HEK293 (cell line): ENCODE measurements at regions not wholly inside any gene's neighbourhood (a gene's known extent, or its start where the extent isn't known, plus 50 kb on each side); places are given as distances from the start of the nearest gene placed in this dataset.

ENCODE experiments used
- CTCF ChIA-PET: fragments of 350-600 bp; formaldehyde crosslinking; extraction: SDS; loops from one replicate; lab custom pipeline; 2021; ENCODE audit warnings: antibody characterized with exemption; lab: Yijun Ruan, JAX
- POLR2A ChIA-PET: fragments of 300-600 bp; formaldehyde crosslinking; extraction: SDS; loops from one replicate; lab custom pipeline; 2020; ENCODE audit warnings: antibody characterized with exemption, inconsistent platforms; lab: Yijun Ruan, JAX
- H3K27ac ChIP-seq: fragments of 200-500 bp; sonication (Bioruptor generic); 2 replicates; pipeline ENCODE4 v1.5.1; 2014; ENCODE audit warnings: low read depth, low read length, control low read depth, inconsistent platforms; ENCODE audit errors: extremely low read depth
- H3K36me3 ChIP-seq, 2 experiments: fragments of 200-500 bp in 1 of 2; sonication (Bioruptor generic) in 1 of 2; 1 replicate in 1 of 2; 2 replicates in 1 of 2; pipeline ENCODE4 v1.5.1; 2014 to 2017; ENCODE audit warnings: inconsistent platforms in 2 of 2, low read length in 2 of 2; ENCODE audit not compliant: control insufficient read depth in 2 of 2, insufficient read depth in 1 of 2
- H3K4me1 ChIP-seq: fragments of 200-500 bp; sonication (Bioruptor generic); 2 replicates; pipeline ENCODE4 v1.5.1; 2014; ENCODE audit warnings: mild to moderate bottlenecking, low read length, inconsistent platforms; ENCODE audit not compliant: control insufficient read depth, insufficient read depth
- H3K4me3 ChIP-seq: 2 replicates; pipeline ENCODE4 v1.5.1; 2011; ENCODE audit warnings: low read depth, mild to moderate bottlenecking, control low read depth, low read length, moderate library complexity
- H3K9me3 ChIP-seq: fragments of 200-500 bp; sonication (Bioruptor generic); 2 replicates; pipeline ENCODE4 v1.5.1; 2014; ENCODE audit warnings: low read depth, low read length, inconsistent platforms; ENCODE audit not compliant: control insufficient read depth, insufficient read depth
- BCL11B ChIP-seq: fragments of 450-650 bp; formaldehyde crosslinking; IDR thresholded peaks from 2 replicates; pipeline ENCODE4 v1.5.1; 2016; ENCODE audit warnings: low read depth, missing biosample characterization, missing genetic modification characterization
- EGR2 ChIP-seq: fragments of 450-650 bp; formaldehyde crosslinking; IDR thresholded peaks from 2 replicates; pipeline ENCODE4 v1.5.1; 2016; ENCODE audit warnings: low read depth, missing biosample characterization, missing genetic modification characterization
- KLF10 ChIP-seq: fragments of 450-650 bp; IDR thresholded peaks from 2 replicates; pipeline ENCODE4 v1.5.1; 2018; ENCODE audit warnings: missing biosample characterization, mild to moderate bottlenecking, missing genetic modification characterization
- KLF16 ChIP-seq: fragments of 450-650 bp; formaldehyde crosslinking; IDR thresholded peaks from 2 replicates; pipeline ENCODE4 v1.5.1; 2017; ENCODE audit warnings: missing biosample characterization, missing genetic modification characterization
- MEIS1 ChIP-seq: sonication (generic); formaldehyde crosslinking; IDR thresholded peaks from 2 replicates; pipeline ENCODE4 v1.8.1; 2022; ENCODE audit warnings: missing genetic modification reagents, mild to moderate bottlenecking, borderline replicate concordance
- OSR2 ChIP-seq: fragments of 450-650 bp; formaldehyde crosslinking; IDR thresholded peaks from 2 replicates; pipeline ENCODE4 v1.5.1; 2016; ENCODE audit warnings: missing biosample characterization, missing genetic modification characterization
- SCRT2 ChIP-seq: fragments of 450-650 bp; formaldehyde crosslinking; IDR thresholded peaks from 2 replicates; pipeline ENCODE4 v1.5.1; 2016; ENCODE audit warnings: missing biosample characterization, missing genetic modification characterization
- ZBTB8A ChIP-seq: fragments of 450-650 bp; formaldehyde crosslinking; IDR thresholded peaks from 2 replicates; pipeline ENCODE4 v1.5.1; 2016; ENCODE audit warnings: missing biosample characterization, missing genetic modification characterization
- ZFHX2 ChIP-seq: fragments of 450-650 bp; formaldehyde crosslinking; conservative IDR thresholded peaks from 2 replicates; pipeline ENCODE4 v1.5.1; 2016; ENCODE audit warnings: missing biosample characterization, missing genetic modification characterization
- ZNF133 ChIP-seq: fragments of 450-650 bp; formaldehyde crosslinking; IDR thresholded peaks from 2 replicates; pipeline ENCODE4 v1.5.1; 2016; ENCODE audit warnings: missing biosample characterization, missing genetic modification characterization
- ZNF138 ChIP-seq: fragments of 450-650 bp; formaldehyde crosslinking; IDR thresholded peaks from 2 replicates; pipeline ENCODE4 v1.5.1; 2016; ENCODE audit warnings: missing biosample characterization, missing genetic modification characterization, borderline replicate concordance
- ZNF174 ChIP-seq: fragments of 450-650 bp; formaldehyde crosslinking; IDR thresholded peaks from 2 replicates; pipeline ENCODE4 v1.5.0; 2017; ENCODE audit warnings: missing biosample characterization, mild to moderate bottlenecking, missing genetic modification characterization
- ZNF221 ChIP-seq: fragments of 450-650 bp; formaldehyde crosslinking; IDR thresholded peaks from 2 replicates; pipeline ENCODE4 v1.5.1; 2017; ENCODE audit warnings: missing biosample characterization, missing genetic modification characterization, borderline replicate concordance
- ZNF223 ChIP-seq: fragments of 450-650 bp; formaldehyde crosslinking; IDR thresholded peaks from 2 replicates; pipeline ENCODE4 v1.5.1; 2016; ENCODE audit warnings: missing biosample characterization, missing genetic modification characterization
- ZNF394 ChIP-seq: fragments of 450-650 bp; formaldehyde crosslinking; IDR thresholded peaks from 2 replicates; pipeline ENCODE4 v1.5.1; 2016; ENCODE audit warnings: missing biosample characterization, missing genetic modification characterization, mild to moderate bottlenecking, moderate library complexity, borderline replicate concordance
- ZNF423 ChIP-seq: fragments of 450-650 bp; formaldehyde crosslinking; IDR thresholded peaks from 2 replicates; pipeline ENCODE4 v1.5.1; 2016; ENCODE audit warnings: missing biosample characterization, missing genetic modification characterization
- ZNF571 ChIP-seq: fragments of 450-650 bp; formaldehyde crosslinking; IDR thresholded peaks from 2 replicates; pipeline ENCODE4 v1.5.0; 2017; ENCODE audit warnings: missing biosample characterization, missing genetic modification characterization
- ZNF585B ChIP-seq: fragments of 450-650 bp; formaldehyde crosslinking; IDR thresholded peaks from 2 replicates; pipeline ENCODE4 v1.5.1; 2016; ENCODE audit warnings: missing biosample characterization, missing genetic modification characterization
- ZNF621 ChIP-seq: fragments of 450-650 bp; formaldehyde crosslinking; IDR thresholded peaks from 2 replicates; pipeline ENCODE4 v1.5.1; 2017; ENCODE audit warnings: missing biosample characterization, missing genetic modification characterization
- ZNF629 ChIP-seq: fragments of 450-650 bp; formaldehyde crosslinking; IDR thresholded peaks from 2 replicates; pipeline ENCODE4 v1.5.1; 2017; ENCODE audit warnings: missing biosample characterization, missing genetic modification characterization
- ZNF843 ChIP-seq: fragments of 450-650 bp; formaldehyde crosslinking; IDR thresholded peaks from 2 replicates; pipeline ENCODE4 v1.5.1; 2016; ENCODE audit warnings: missing biosample characterization, missing genetic modification characterization
- TF ChIP-seq, protein P1 (sequence below): fragments of 450-650 bp; formaldehyde crosslinking; IDR thresholded peaks from 2 replicates; pipeline ENCODE4 v1.5.1; 2016; ENCODE audit warnings: missing biosample characterization, missing genetic modification characterization
- TF ChIP-seq, protein P2 (sequence below): fragments of 450-650 bp; formaldehyde crosslinking; IDR thresholded peaks from 2 replicates; pipeline ENCODE4 v1.5.1; 2016; ENCODE audit warnings: missing biosample characterization, missing genetic modification characterization
- TF ChIP-seq, protein P3 (sequence below): fragments of 450-650 bp; formaldehyde crosslinking; conservative IDR thresholded peaks from 2 replicates; pipeline ENCODE4 v1.5.1; 2016; ENCODE audit warnings: low read depth, missing biosample characterization, missing genetic modification characterization
- TF ChIP-seq, protein P4 (sequence below): sonication (generic); formaldehyde crosslinking; IDR thresholded peaks from 2 replicates; pipeline ENCODE4 v1.8.1; 2022; ENCODE audit warnings: mild to moderate bottlenecking, moderate library complexity, missing genetic modification reagents

DNA sequence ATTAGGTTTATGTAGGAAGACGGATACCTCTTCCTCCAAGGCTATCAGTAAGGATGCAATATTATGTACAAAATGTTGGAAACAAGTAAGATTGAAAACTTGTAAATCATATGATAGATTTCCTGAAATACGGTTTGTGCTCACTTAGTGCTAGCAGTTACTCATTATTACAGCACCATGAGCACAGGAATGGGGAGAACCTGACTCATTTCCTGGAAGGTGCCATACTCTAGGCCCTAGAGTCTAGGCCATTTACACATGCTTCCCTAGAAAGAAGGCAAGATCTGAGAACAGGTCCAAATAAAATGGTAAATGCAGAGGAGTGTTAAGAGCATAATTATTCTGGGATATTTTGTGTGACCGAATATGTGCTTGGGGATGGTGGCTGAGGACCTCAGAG lies 467.7 kb upstream of the CELF4 start:
- ChIA-PET POLR2A (no interaction called here), CTCF (no interaction called here)
- H3K36me3 ChIP-seq, result no peaks in the 10 kb centered on the region
- H3K4me1 ChIP-seq, result no peaks in the 10 kb centered on the region
- no peaks in the 10 kb centered on the region for H3K9me3 ChIP-seq
- no peak overlapping the region for H3K27ac ChIP-seq
- TF ChIP-seq ZNF138, result no peak
- TF ChIP-seq OSR2 (tag by site-specific recombination), result no peak
- TF ChIP-seq ZNF174 (tag by site-specific recombination), result no peak
- no peak for TF ChIP-seq MEIS1 (CRISPR knock-in tag)
- TF ChIP-seq KLF16 (tag by site-specific recombination), result no peak
- TF ChIP-seq ZNF423 (tag by site-specific recombination), result no peak
- TF ChIP-seq, protein P1, sequence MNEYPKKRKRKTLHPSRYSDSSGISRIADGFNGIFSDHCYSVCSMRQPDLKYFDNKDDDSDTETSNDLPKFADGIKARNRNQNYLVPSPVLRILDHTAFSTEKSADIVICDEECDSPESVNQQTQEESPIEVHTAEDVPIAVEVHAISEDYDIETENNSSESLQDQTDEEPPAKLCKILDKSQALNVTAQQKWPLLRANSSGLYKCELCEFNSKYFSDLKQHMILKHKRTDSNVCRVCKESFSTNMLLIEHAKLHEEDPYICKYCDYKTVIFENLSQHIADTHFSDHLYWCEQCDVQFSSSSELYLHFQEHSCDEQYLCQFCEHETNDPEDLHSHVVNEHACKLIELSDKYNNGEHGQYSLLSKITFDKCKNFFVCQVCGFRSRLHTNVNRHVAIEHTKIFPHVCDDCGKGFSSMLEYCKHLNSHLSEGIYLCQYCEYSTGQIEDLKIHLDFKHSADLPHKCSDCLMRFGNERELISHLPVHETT (tag by site-specific recombination), result no peak
- no peak for TF ChIP-seq ZBTB8A
- no peak for TF ChIP-seq ZNF394 (tag by site-specific recombination)
- no peak for TF ChIP-seq SCRT2 (tag by site-specific recombination)
- no peak for TF ChIP-seq ZNF585B (tag by site-specific recombination)
- no peak for TF ChIP-seq ZNF843 (tag by site-specific recombination)
- TF ChIP-seq ZNF133 (tag by site-specific recombination), result no peak
- no peak overlapping the region for H3K4me3 ChIP-seq

DNA sequence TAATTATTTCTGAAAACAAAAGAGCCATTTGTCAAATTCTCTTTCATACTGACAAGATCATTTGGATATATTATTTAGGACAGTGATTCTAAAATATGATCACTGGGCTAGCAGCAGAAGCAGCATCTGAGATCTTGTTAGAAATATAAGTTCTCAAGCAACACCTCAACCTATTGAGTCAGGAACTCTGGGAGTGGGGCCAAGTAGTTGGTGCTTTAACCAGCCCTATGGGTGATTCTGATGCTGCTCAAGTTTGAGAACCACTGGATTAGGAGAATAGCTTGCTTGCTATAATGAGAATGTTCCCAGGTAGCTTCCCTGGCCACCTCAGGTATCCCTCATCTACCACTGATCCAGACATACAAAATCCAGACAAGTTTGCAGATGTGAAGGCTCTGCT lies 466.9 kb upstream of the CELF4 start:
- H3K4me3 ChIP-seq, result no peak overlapping the region
- H3K4me1 ChIP-seq, result no peaks in the 10 kb centered on the region
- H3K36me3 ChIP-seq, result no peaks in the 10 kb centered on the region
- POLR2A ChIA-PET, result no interaction called here
- H3K27ac ChIP-seq, result no peak overlapping the region
- TF ChIP-seq ZNF223 (tag by site-specific recombination) (no peak), ZNF621 (tag by site-specific recombination) (no peak)
- CTCF ChIA-PET, result no interaction called here
- H3K9me3 ChIP-seq, result no peaks in the 10 kb centered on the region

DNA sequence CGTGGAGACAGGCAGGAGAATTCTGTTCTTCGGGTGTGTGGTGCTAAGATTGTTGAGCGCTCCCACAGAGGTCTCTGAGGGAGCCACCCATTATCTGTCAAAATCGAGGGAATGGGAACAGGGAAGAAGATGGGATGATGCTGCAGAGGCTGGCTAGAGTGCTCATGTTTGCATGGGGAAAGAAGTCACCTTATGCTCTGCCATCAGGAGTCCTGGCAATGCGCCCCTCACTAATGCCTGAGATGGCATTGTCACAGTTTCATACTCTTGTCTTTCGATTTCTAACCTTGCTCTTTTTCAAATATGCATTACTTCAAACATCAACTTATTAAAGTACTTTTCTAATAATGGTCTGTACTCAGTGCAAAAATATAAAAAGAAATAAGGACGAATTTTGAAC lies 463.3 kb upstream of the CELF4 start:
- no peaks in the 10 kb centered on the region for H3K36me3 ChIP-seq
- H3K9me3 ChIP-seq, result no peaks in the 10 kb centered on the region
- CTCF ChIA-PET, result no interaction called here
- H3K27ac ChIP-seq, result no peak overlapping the region
- H3K4me3 ChIP-seq, result no peak overlapping the region
- POLR2A ChIA-PET, result no interaction called here
- H3K4me1 ChIP-seq, result no peaks in the 10 kb centered on the region
- TF ChIP-seq ZNF571 (no peak), EGR2 (no peak), ZNF629 (tag by site-specific recombination) (no peak), KLF10 (tag by site-specific recombination) (no peak), ZFHX2 (no peak), BCL11B (tag by site-specific recombination) (no peak), ZNF221 (tag by site-specific recombination) (no peak)
- TF ChIP-seq, protein P2, sequence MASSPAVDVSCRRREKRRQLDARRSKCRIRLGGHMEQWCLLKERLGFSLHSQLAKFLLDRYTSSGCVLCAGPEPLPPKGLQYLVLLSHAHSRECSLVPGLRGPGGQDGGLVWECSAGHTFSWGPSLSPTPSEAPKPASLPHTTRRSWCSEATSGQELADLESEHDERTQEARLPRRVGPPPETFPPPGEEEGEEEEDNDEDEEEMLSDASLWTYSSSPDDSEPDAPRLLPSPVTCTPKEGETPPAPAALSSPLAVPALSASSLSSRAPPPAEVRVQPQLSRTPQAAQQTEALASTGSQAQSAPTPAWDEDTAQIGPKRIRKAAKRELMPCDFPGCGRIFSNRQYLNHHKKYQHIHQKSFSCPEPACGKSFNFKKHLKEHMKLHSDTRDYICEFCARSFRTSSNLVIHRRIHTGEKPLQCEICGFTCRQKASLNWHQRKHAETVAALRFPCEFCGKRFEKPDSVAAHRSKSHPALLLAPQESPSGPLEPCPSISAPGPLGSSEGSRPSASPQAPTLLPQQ (tag by site-specific recombination), result no peak
- TF ChIP-seq, protein P3, sequence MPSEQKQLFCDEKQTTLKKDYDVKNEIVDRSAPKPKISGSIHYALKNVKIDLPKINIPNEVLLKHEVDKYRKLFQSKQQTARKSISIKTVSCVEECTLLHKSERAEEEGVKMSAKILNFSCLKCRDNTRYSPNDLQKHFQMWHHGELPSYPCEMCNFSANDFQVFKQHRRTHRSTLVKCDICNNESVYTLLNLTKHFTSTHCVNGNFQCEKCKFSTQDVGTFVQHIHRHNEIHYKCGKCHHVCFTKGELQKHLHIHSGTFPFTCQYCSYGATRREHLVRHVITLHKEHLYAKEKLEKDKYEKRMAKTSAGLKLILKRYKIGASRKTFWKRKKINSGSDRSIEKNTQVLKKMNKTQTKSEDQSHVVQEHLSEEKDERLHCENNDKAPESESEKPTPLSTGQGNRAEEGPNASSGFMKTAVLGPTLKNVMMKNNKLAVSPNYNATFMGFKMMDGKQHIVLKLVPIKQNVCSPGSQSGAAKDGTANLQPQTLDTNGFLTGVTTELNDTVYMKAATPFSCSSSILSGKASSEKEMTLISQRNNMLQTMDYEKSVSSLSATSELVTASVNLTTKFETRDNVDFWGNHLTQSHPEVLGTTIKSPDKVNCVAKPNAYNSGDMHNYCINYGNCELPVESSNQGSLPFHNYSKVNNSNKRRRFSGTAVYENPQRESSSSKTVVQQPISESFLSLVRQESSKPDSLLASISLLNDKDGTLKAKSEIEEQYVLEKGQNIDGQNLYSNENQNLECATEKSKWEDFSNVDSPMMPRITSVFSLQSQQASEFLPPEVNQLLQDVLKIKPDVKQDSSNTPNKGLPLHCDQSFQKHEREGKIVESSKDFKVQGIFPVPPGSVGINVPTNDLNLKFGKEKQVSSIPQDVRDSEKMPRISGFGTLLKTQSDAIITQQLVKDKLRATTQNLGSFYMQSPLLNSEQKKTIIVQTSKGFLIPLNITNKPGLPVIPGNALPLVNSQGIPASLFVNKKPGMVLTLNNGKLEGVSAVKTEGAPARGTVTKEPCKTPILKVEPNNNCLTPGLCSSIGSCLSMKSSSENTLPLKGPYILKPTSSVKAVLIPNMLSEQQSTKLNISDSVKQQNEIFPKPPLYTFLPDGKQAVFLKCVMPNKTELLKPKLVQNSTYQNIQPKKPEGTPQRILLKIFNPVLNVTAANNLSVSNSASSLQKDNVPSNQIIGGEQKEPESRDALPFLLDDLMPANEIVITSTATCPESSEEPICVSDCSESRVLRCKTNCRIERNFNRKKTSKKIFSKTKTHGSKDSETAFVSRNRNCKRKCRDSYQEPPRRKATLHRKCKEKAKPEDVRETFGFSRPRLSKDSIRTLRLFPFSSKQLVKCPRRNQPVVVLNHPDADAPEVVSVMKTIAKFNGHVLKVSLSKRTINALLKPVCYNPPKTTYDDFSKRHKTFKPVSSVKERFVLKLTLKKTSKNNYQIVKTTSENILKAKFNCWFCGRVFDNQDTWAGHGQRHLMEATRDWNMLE (tag by site-specific recombination), result no peak
- TF ChIP-seq, protein P4, sequence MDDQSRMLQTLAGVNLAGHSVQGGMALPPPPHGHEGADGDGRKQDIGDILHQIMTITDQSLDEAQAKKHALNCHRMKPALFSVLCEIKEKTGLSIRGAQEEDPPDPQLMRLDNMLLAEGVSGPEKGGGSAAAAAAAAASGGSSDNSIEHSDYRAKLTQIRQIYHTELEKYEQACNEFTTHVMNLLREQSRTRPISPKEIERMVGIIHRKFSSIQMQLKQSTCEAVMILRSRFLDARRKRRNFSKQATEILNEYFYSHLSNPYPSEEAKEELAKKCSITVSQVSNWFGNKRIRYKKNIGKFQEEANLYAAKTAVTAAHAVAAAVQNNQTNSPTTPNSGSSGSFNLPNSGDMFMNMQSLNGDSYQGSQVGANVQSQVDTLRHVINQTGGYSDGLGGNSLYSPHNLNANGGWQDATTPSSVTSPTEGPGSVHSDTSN, result no peak
